IMR-90 (cell line): ENCODE measurements at regions not wholly inside any gene's neighbourhood (a gene's known extent, or its start where the extent isn't known, plus 50 kb on each side); places are given as distances from the start of the nearest gene placed in this dataset.

Experiments
- ATAC-seq: fragments of 200-7000 bp; cut with Tn5 transposase; 2 replicates; pipeline ENCODE4 v1.9.1; 2020; ENCODE audit warnings: low read depth, mild to moderate bottlenecking, moderate library complexity
- BruUV-seq: library from RNA; stranded (reverse); fragments of 400-500 nt; replicated peaks from 2 replicates; lab custom pipeline; 2021; lab: Mats Ljungman, UMichigan
- CTCF ChIA-PET: fragments of 300-600 bp; formaldehyde crosslinking; extraction: SDS; loops from one replicate; lab custom pipeline; 2021; ENCODE audit warnings: antibody characterized with exemption; lab: Yijun Ruan, JAX
- POLR2A ChIA-PET: fragments of 300-600 bp; sonication (Branson Sonifier 250); formaldehyde crosslinking; loops from one replicate; lab custom pipeline; 2022; ENCODE audit warnings: antibody characterized with exemption; ENCODE audit not compliant: unreplicated experiment; lab: Charles Lee
- DNase-seq: peaks from one replicate; pipeline ENCODE4 v3.0.0; 2013
- H2AFZ ChIP-seq: replicated peaks from 2 replicates; pipeline ENCODE3; 2013; ENCODE audit warnings: low read length, mild to moderate bottlenecking; ENCODE audit not compliant: poor library complexity
- H2AK5ac ChIP-seq: 2 replicates; pipeline ENCODE4 v1.6.1; 2013; ENCODE audit warnings: low read depth, low read length, inconsistent platforms
- H2AK9ac ChIP-seq: replicated peaks from 2 replicates; pipeline ENCODE3; 2013; ENCODE audit warnings: mild to moderate bottlenecking, low read depth, low read length, moderate library complexity; ENCODE audit not compliant: poor library complexity
- H2BK120ac ChIP-seq: 2 replicates; pipeline ENCODE4 v1.6.1; 2013; ENCODE audit warnings: low read depth, low read length, inconsistent platforms
- H2BK15ac ChIP-seq: 3 replicates; pipeline ENCODE4 v1.6.1; 2013; ENCODE audit warnings: low read depth, low read length, inconsistent platforms
- H2BK20ac ChIP-seq: 2 replicates; pipeline ENCODE4 v1.6.1; 2013; ENCODE audit warnings: low read depth, mild to moderate bottlenecking, inconsistent platforms, low read length, moderate library complexity
- H2BK5ac ChIP-seq: 2 replicates; pipeline ENCODE4 v1.6.1; 2013; ENCODE audit warnings: mild to moderate bottlenecking, low read depth, low read length, inconsistent platforms; ENCODE audit not compliant: poor library complexity, severe bottlenecking
- H3K14ac ChIP-seq: replicated peaks from 2 replicates; pipeline ENCODE4 v1.6.1; 2013; ENCODE audit warnings: low read depth, low read length, inconsistent platforms
- H3K18ac ChIP-seq: 2 replicates; pipeline ENCODE4 v1.6.1; 2013; ENCODE audit warnings: low read depth, low read length, control low read depth
- H3K23ac ChIP-seq: 2 replicates; pipeline ENCODE4 v1.6.1; 2013; ENCODE audit warnings: low read depth, low read length, inconsistent platforms
- H3K27ac ChIP-seq: 2 replicates; pipeline ENCODE4 v1.5.1; 2013; ENCODE audit warnings: mild to moderate bottlenecking, control low read depth, low read length; ENCODE audit not compliant: insufficient read depth
- H3K27me3 ChIP-seq: 2 replicates; pipeline ENCODE4 v1.6.1; 2013; ENCODE audit warnings: low read length; ENCODE audit not compliant: control insufficient read depth, insufficient read depth
- H3K36me3 ChIP-seq: 2 replicates; pipeline ENCODE4 v1.6.1; 2013; ENCODE audit warnings: low read length, mixed read lengths; ENCODE audit not compliant: control insufficient read depth, insufficient read depth
- H3K4ac ChIP-seq: 2 replicates; pipeline ENCODE4 v1.6.1; 2013; ENCODE audit warnings: low read depth, low read length, inconsistent platforms
- H3K4me1 ChIP-seq: 2 replicates; pipeline ENCODE4 v1.6.1; 2013; ENCODE audit warnings: low read length, mixed read lengths; ENCODE audit not compliant: control insufficient read depth, insufficient read depth
- H3K4me2 ChIP-seq: 2 replicates; pipeline ENCODE4 v1.6.1; 2013; ENCODE audit warnings: low read depth, mild to moderate bottlenecking, control low read depth, low read length, moderate library complexity
- H3K4me3 ChIP-seq: 2 replicates; pipeline ENCODE4 v1.5.1; 2013; ENCODE audit warnings: low read depth, mild to moderate bottlenecking, control low read depth, low read length, moderate library complexity; ENCODE audit not compliant: insufficient read depth
- H3K56ac ChIP-seq: 2 replicates; pipeline ENCODE4 v1.6.1; 2013; ENCODE audit warnings: low read length, inconsistent platforms; ENCODE audit not compliant: insufficient read depth; ENCODE audit errors: extremely low read depth
- H3K79me1 ChIP-seq, 2 experiments: 2 replicates each; pipeline ENCODE4 v1.6.1; 2013; ENCODE audit warnings: low read length in 2 of 2, inconsistent platforms in 1 of 2, low read depth in 1 of 2
- H3K9ac ChIP-seq: 2 replicates; pipeline ENCODE4 v1.6.1; 2013; ENCODE audit warnings: low read depth, low read length, control low read depth
- H3K9me1 ChIP-seq: 2 replicates; pipeline ENCODE4 v1.6.1; 2013; ENCODE audit warnings: low read length, inconsistent platforms; ENCODE audit not compliant: insufficient read depth
- H3K9me3 ChIP-seq: 2 replicates; pipeline ENCODE4 v1.6.1; 2013; ENCODE audit warnings: low read length; ENCODE audit not compliant: control insufficient read depth, insufficient read depth
- H4K20me1 ChIP-seq: 2 replicates; pipeline ENCODE4 v1.6.1; 2013; ENCODE audit warnings: low read length, inconsistent platforms; ENCODE audit not compliant: insufficient read depth
- H4K5ac ChIP-seq: 2 replicates; pipeline ENCODE4 v1.6.1; 2013; ENCODE audit warnings: mild to moderate bottlenecking, low read depth, low read length, control low read depth
- H4K8ac ChIP-seq, 2 experiments: 2 replicates each; pipeline ENCODE4 v1.6.1; 2013; ENCODE audit warnings: low read depth in 2 of 2, low read length in 2 of 2, control low read depth in 1 of 2, inconsistent platforms in 1 of 2
- H4K91ac ChIP-seq: 2 replicates; pipeline ENCODE4 v1.6.1; 2013; ENCODE audit warnings: low read depth, low read length, inconsistent platforms; ENCODE audit not compliant: insufficient read depth
- FOS ChIP-seq: fragments of 150-350 bp; IDR thresholded peaks from 2 replicates; pipeline ENCODE4 v1.6.1; 2016; ENCODE audit warnings: low read depth, low read length
- RCOR1 ChIP-seq: IDR thresholded peaks from 2 replicates; pipeline ENCODE4 v1.6.1; 2012; ENCODE audit warnings: mild to moderate bottlenecking, low read length, improper control_type of control experiment; ENCODE audit not compliant: insufficient replicate concordance
- WGBS, 2 experiments: methylation state at CpG; one replicate each; pipeline versions ENCODE4 v1.1.5 to v1.1.7; 2013; ENCODE audit warnings: missing lambda C conversion rate in 2 of 2; ENCODE audit not compliant: insufficient read length in 1 of 2; ENCODE audit errors: extremely low coverage in 2 of 2; 5-methylcytosine and 5-hydroxymethylcytosine counted together
- dilution Hi-C: fragments of 300-500 bp; cut with HindIII; formaldehyde crosslinking; loops from one replicate; pipeline ENCODE4 v1.14.3; 2018; ENCODE audit warnings: low sequenced_read_pairs; ENCODE audit not compliant: unreplicated experiment
- in situ Hi-C: fragments of 300-500 bp; cut with MboI; formaldehyde crosslinking; loops from 3 replicates; pipeline ENCODE4 v1.14.3; 2019; ENCODE audit warnings: low sequenced_read_pairs, inconsistent platforms, mixed read lengths
- intact Hi-C: fragments of 100-400 bp; cut with micrococcal nuclease; formaldehyde crosslinking; loops from 2 replicates; pipeline ENCODE4 v1.10.0; 2022

DNA sequence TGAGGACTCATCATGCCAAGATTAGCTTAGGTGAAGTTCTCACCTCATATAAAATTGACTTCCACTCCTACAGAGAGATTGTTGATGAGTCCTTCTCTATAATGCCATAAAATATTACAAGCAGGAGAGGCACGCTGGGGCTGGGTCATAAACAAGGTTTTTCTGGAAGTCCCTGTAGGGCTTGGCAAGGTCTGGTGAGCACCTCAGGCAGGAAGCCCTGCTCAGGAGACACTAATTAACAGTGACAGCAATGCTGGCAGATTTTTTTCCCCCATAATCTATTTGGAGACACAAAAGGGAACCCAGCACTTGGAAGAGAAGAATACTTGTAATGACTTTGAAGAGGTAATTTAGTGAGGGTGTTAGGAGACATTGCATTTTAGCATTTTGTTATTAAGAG lies 118.7 kb downstream of the DIRAS2 start:
- Histone ChIP-seq H3K27me3 (no peaks in the 10 kb centered on the region), H3K56ac (no peak overlapping the region), H3K4me1 (no peaks in the 10 kb centered on the region), H3K4me2 (no peak overlapping the region), H3K9me3 (no peaks in the 10 kb centered on the region), H2BK15ac (no peak overlapping the region), H3K14ac (no peak overlapping the region), H3K4me3 (no peak overlapping the region), H3K36me3 (no peaks in the 10 kb centered on the region), H2BK20ac (no peak overlapping the region), H4K8ac (no peak overlapping the region), H3K4ac (no peak overlapping the region), H3K9me1 (no peaks in the 10 kb centered on the region), H2AK9ac (no peak overlapping the region), H4K5ac (no peak overlapping the region), H3K79me1 (no peaks in the 10 kb centered on the region), H4K20me1 (no peaks in the 10 kb centered on the region), H2BK120ac (no peak overlapping the region), H2AK5ac (no peak overlapping the region), H2BK5ac (no peak overlapping the region), H4K91ac (no peak overlapping the region), H3K23ac (no peak overlapping the region), H3K18ac (no peak overlapping the region), H2AFZ (no peak overlapping the region), H3K27ac (no peak overlapping the region), H3K9ac (no peak overlapping the region)
- intact Hi-C loops (no loop called here), dilution Hi-C loops (no loop called here), in situ Hi-C loops (no loop called here)
- no peak for TF ChIP-seq RCOR1
- TF ChIP-seq FOS, result no peak
- DNase-seq, result no peak
- BruUV-seq, result no TSS peak
- POLR2A ChIA-PET, result no interaction called here
- CTCF ChIA-PET, result no interaction called here
- WGBS, 2 experiments, result no CpG with 5 or more reads among the region's 1 CpG
- ATAC-seq, result no peak
